WERI-Rb-1 (cell line): ENCODE measurements at regions not wholly inside any gene's neighbourhood (a gene's known extent, or its start where the extent isn't known, plus 50 kb on each side); places are given as distances from the start of the nearest gene placed in this dataset.

Experiments
- DNase-seq: peaks from one replicate; pipeline ENCODE4 v3.0.0-alpha.2; 2020
- H3K27ac ChIP-seq: fragments of 250-450 bp; sonication (Bioruptor Pico); 2 replicates; pipeline ENCODE4 v1.5.1; 2020; ENCODE audit warnings: mild to moderate bottlenecking, moderate library complexity
- H3K27me3 ChIP-seq: fragments of 250-450 bp; sonication (Bioruptor Pico); 2 replicates; pipeline ENCODE4 v1.5.1; 2021; ENCODE audit warnings: mild to moderate bottlenecking, low read depth, moderate library complexity; ENCODE audit not compliant: insufficient read depth, severe bottlenecking
- H3K36me3 ChIP-seq: fragments of 250-450 bp; sonication (Bioruptor Pico); 2 replicates; pipeline ENCODE4 v1.5.1; 2020; ENCODE audit warnings: mild to moderate bottlenecking, moderate library complexity
- H3K4me3 ChIP-seq: 2 replicates; pipeline ENCODE4 v1.5.1; 2011; ENCODE audit warnings: low read depth, mild to moderate bottlenecking, control low read depth, low read length
- H3K9me3 ChIP-seq: fragments of 250-450 bp; sonication (Bioruptor Pico); 2 replicates; pipeline ENCODE4 v1.5.1; 2021; ENCODE audit warnings: mild to moderate bottlenecking, moderate library complexity; ENCODE audit not compliant: severe bottlenecking
- CTCF ChIP-seq: IDR thresholded peaks from 2 replicates; pipeline ENCODE4 v1.5.1; 2011; ENCODE audit warnings: low read depth, mild to moderate bottlenecking, control low read depth, inconsistent platforms, low read length

DNA sequence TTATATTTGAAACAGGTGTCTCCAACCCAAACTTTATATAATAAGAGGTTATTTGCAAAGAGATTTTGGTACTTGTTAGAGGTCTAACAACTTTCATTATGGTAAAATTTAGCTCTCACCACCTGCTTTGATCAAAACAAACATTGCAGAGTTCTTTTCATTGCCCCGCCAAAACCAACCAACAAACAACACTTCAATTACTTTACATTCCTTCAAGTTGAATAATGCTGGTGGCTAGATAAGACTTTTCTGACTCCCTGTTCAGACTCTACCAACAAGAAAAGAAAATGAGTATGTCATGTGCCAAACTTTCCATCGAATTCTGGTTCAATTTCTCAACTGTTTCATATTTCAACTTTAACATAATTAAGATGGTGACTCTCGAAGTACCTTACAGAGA lies 311.1 kb downstream of the ADGRG6 start:
- no peaks in the 10 kb centered on the region for H3K36me3 ChIP-seq
- no peak for DNase-seq
- TF ChIP-seq CTCF, result no peak
- H3K27ac ChIP-seq, result no peak overlapping the region
- H3K4me3 ChIP-seq, result no peak overlapping the region
- no peaks in the 10 kb centered on the region for H3K9me3 ChIP-seq
- H3K27me3 ChIP-seq, result no peaks in the 10 kb centered on the region

DNA sequence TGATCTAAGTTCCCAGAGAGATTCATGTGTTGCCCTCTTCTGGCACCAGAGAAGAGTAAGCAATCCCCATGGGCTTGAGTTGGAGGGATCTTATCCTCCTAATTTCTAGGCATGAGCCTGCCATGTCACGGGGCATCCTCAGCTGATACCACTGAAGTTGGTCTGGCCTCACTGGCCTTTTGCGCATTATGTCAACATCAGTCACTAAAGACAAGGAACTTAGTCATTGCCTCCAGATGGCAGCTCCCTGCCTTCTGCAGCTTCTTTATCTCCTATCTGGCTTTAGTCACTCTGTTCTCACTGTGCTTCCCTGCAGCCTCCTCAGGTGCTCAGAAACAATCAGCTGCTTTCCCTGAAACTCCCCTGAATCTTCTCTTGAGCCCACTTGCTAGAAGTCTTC lies 312.2 kb downstream of the ADGRG6 start:
- Histone ChIP-seq H3K9me3 (no peaks in the 10 kb centered on the region), H3K27me3 (no peaks in the 10 kb centered on the region), H3K36me3 (no peaks in the 10 kb centered on the region), H3K4me3 (no peak overlapping the region), H3K27ac (no peak overlapping the region)
- DNase-seq, result no peak
- no peak for TF ChIP-seq CTCF

DNA sequence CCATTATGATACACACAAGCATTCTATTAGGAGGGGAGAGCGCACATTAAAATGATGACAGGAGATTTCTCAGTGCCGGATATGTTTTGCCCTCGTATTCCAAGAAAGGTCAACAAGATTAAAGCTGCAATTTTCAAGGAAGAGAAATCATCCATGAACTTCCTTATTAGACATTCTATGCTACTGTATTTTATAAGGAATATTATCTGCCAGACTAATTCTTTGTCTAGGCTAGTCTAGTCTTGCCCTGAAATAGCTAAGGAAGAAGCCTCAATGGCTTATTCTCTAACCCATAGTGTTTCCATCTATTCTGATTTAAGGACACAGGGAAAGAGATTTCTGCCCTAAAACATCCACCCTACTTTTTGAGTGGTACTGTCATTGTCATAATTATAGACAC lies 315.4 kb downstream of the ADGRG6 start:
- Histone ChIP-seq H3K4me3 (no peak overlapping the region), H3K36me3 (no peaks in the 10 kb centered on the region), H3K27me3 (no peaks in the 10 kb centered on the region), H3K9me3 (no peaks in the 10 kb centered on the region), H3K27ac (no peak overlapping the region)
- DNase-seq, result no peak
- no peak for TF ChIP-seq CTCF

GRCh38 chr6:142621822-142622221 lies 320.0 kb downstream of the ADGRG6 start:
- Histone ChIP-seq H3K27ac (no peak overlapping the region), H3K4me3 (no peak overlapping the region), H3K27me3 (no peaks in the 10 kb centered on the region), H3K9me3 (no peaks in the 10 kb centered on the region), H3K36me3 (no peaks in the 10 kb centered on the region)
- DNase-seq, result no peak
- TF ChIP-seq CTCF, result no peak

- no peak for DNase-seq
- Histone ChIP-seq H3K27me3 (no peaks in the 10 kb centered on the region), H3K36me3 (no peaks in the 10 kb centered on the region), H3K9me3 (no peaks in the 10 kb centered on the region), H3K27ac (no peak overlapping the region), H3K4me3 (no peak overlapping the region)
- TF ChIP-seq CTCF, result no peak
These were observed 319.8 kb downstream of the HIVEP2 start for GRCh38 chr6:142624978-142625715.

DNA sequence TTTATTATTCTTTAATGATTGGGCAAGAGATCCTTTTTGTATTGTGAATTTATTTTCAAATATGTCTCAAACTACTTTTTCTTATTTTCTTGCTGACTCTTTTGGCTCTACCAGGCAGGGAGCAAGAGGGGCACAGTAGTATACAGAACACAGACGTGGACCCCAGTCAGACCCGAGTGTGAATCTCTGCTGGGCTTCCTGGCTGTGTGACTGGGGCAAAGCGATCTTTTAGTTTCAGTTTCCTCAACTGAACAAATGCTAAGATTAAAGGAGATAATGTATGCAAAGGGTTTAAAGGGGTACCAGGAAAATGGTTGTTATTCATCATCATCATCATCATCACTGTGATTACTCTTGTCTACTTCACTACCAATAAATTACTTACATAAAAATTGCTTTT lies 317.5 kb downstream of the HIVEP2 start:
- Histone ChIP-seq H3K27ac (no peak overlapping the region), H3K36me3 (no peaks in the 10 kb centered on the region), H3K27me3 (no peaks in the 10 kb centered on the region), H3K4me3 (no peak overlapping the region), H3K9me3 (no peaks in the 10 kb centered on the region)
- no peak for DNase-seq
- no peak for TF ChIP-seq CTCF
